GM12875 (cell line): ENCODE measurements at regions not wholly inside any gene's neighbourhood (a gene's known extent, or its start where the extent isn't known, plus 50 kb on each side); places are given as distances from the start of the nearest gene placed in this dataset.

Source experiments
- H3K4me3 ChIP-seq: one replicate; pipeline ENCODE4 v1.5.1; 2011; ENCODE audit warnings: low read depth, low read length, control low read depth
- CTCF ChIP-seq: IDR thresholded peaks from 2 replicates; pipeline ENCODE4 v1.5.1; 2011; ENCODE audit warnings: low read depth, mild to moderate bottlenecking, control low read depth, inconsistent platforms, low read length, moderate library complexity, borderline replicate concordance; ENCODE audit not compliant: insufficient read depth

DNA sequence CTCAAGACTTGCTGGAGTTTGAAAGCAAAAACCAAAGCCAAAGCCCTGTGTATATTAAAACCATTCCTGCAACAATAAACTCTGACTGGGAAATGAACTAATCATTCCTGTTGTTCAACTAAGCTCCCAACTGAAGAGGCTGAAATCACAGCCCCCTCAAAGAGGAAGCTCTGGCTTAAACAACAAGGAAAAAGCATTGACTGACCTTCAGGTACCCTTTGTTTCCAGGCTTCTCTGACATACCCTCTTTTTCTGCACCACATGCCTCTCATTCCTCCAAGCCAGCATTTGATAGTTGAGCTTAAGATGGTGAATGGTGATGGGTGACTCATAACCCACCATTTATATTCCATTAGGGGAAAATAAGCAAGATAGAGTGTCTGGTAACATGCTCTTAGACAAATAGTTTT is 470.9 kb upstream of the SOX9 start:
- no peak overlapping the region for H3K4me3 ChIP-seq
- TF ChIP-seq CTCF: no peak

DNA sequence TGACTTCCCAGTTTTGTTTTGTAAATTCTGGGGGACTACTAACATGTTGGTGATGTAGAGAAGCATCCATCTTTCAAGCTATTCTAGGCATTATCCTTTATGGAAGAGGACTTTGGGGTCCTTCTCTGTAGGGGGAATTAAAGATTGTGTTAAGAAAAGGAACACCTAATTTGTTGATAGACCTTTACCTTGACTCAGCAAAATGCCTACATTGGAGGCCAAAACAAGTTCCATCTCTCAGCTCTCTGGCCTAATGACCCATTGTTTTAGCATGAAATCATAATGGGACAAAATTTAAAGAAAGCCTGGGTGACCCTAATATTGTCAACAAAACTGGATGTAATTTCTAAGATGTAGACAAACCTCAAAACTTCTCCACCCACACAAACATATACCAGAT is 465.3 kb upstream of the SOX9 start:
- H3K4me3 ChIP-seq: no peak overlapping the region
- no peak for TF ChIP-seq CTCF

GRCh38 chr17:71656964-71657858 is 463.6 kb upstream of the SOX9 start:
- H3K4me3 ChIP-seq: no peak overlapping the region
- TF ChIP-seq CTCF: no peak

DNA sequence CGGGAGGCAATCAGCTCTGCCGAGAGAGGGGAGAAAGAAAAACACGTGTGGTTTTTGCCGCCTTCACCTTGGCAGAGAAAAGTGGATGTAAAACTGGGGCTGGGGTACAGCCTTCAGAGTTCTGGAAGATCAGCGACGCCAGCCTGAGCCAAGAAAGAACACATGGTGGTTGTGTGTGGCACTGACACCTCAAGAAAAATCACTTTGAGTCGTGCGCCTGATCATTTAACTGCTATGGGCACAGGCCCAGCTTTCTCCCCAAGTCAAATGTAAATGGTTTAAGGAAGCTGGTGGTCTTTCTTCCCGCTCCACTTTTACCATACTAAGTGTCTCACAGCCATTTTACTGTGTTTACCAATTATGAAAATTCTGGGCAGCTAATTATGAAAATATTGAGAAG is 461.8 kb upstream of the SOX9 start:
- no peak for TF ChIP-seq CTCF
- H3K4me3 ChIP-seq: no peak overlapping the region

DNA sequence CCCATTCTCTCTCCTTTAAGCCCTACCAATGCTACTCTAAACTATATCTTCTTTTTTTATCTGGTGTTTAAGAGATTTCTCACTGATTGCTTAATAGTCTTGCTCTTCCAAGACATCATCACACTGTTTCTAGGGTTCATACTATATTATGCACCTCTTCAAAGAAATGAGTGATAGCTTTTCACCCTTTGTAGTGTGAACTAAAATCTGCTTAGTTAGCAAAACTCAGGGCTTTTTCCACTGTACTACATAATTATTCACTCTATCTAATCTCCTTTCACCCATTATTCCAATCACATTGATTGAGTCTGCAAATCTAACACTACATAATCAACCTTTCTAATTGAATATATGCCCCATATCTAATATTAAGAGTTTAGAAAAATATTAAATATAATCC is 456.0 kb upstream of the SOX9 start:
- no peak overlapping the region for H3K4me3 ChIP-seq
- no peak for TF ChIP-seq CTCF

DNA sequence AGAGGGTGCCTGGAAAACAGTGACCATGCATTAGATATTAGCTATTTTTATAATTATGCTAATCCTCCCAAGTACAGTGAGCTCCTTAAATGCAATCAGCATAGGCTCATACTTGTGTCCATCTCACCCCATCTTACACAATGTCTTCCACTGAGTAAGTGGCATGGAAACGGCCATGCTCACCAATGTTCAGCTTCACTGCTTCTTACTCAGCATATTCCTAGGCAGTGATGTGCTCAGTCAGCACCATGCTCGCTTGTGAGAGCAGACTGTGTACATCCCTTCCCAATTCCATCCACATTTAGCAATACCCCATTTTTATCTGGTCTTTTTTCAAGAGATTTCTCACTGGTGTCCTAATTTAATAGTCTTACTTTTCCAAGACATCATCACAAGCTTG is 454.8 kb upstream of the SOX9 start:
- TF ChIP-seq CTCF: no peak
- H3K4me3 ChIP-seq: no peak overlapping the region

GRCh38 chr17:71667661-71668060 is 453.2 kb upstream of the SOX9 start:
- no peak overlapping the region for H3K4me3 ChIP-seq
- TF ChIP-seq CTCF: no peak
